ENCODE measurements at regions not wholly inside any gene's neighbourhood (a gene's known extent, or its start where the extent isn't known, plus 50 kb on each side); places are given as distances from the start of the nearest gene placed in this dataset.
"Not testable (repeated sequence)": the region's sequence is repeated elsewhere in the genome, so short reads cannot be mapped to it uniquely, and the experiment has no call there.

DNA sequence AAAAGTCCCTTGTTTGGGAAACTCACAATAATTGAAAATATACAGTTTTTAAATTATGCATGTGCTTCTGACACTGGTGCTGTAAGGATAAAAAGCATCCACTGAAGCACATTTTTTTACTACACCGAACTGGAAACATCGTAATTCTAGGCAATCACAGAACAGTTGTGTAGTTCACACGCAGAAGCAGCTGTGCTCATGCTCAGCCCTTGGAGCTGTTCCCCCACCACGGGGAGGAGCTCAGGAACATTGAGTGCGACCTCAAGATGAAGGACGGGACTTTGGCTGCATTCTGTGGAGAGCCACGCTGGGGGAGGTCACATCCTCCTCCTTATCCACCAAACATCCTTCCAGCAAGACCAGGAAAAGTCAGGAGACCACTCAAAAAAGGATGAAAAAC lies 466.3 kb upstream of the CDH4 start:
- DNase-seq: no peak

DNA sequence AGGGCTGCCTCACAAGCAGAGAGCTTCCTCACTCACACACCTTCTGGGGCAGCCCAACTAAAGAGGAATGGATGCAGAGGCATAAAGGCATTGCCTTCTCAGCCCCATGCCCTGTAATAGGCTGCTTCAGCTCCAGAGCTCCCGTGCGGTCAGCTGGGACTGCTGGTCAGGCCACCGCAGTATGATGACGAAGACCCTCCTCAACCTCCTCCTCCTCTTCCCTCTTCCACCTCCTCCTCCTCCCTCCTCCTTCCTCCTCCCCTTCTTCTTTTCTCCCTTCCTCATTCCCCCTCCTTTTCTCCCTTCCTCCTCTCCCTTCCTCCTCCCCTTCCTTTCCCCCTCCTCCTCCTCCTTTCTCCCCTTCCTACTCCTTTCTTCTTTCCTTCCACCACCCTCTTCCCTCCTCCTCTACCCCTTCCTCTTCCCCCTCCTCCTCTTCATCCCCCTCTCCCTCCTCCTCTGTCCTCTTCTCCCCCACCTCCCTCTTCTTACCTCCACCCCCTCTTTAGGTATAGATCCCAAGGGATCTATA lies 465.3 kb upstream of the CDH4 start:
- no peak for DNase-seq

DNA sequence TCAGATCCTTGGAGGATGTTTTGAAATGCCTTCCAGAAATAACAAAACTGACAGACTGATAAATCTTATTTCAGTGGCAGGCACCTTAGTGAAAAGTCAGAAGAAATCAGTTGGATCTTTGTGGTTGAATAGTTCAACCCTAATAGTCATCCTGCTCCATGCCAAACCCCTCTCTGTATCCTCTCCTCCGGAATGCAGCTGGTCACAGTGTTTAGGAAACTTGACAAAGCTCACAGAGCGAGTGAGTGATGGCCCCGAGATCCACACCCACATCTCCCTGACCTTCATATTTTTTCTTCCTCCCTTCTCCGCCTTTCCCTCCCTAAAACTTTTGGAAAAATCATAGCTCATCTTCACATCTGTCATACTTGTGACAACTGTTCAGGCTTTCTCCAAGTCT lies 464.8 kb upstream of the CDH4 start:
- no peak for DNase-seq

DNA sequence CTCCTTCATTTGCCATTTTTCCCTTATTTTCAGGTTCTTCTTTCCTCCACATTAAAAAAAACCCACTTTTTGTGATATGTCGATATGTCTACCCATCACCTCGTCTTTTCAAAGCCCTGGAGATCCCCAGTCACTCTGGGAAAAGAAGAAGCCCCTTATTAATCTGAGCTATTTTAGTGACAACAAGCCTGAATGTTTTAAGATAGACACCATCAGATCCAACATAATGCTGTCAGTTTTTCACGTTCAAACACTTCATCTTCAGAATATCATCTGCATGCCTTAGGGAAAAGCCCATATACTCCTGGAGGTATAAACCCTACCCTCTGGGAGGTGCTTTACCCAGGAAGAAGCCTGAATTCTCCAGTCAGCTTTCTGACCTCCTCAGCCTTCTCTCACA lies 464.0 kb upstream of the CDH4 start:
- DNase-seq: no peak

DNA sequence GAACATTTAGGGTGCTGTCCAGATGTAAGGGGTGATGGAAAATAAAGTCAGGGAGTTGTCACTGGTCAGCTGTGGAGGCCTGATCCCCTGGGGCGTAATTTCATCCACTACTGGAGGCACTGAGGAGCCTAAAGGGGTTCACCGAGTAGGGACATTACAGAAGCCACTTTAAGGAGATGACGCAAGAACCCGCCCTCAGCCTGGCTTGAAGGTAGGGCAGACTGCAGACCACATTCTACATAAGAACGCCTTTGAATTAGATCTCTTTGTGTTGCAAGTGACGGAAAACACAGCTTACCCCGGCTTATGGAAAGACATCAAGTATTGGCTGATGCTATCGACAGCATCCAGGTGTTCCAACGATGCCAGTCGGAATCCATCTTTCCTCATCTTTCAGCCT lies 462.7 kb upstream of the CDH4 start:
- DNase-seq: no peak

DNA sequence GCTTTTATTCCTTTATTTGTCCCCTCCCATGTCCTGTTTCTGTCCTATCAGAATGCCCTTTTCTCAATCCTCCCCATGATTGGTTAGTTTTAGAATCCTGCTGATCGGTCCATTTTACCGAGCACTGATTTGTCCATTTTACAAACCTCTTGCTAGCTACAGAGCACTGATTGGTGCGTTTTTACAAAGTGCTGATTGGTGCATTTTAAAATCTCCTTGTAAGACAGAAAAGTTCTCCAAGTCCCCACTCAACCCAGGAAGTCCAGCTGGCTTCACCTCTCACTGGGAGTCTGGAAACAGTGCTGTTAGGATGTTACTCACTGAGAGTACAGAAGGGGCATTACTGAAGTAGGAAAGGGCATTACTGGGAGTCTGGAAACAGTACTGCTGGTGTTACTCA lies 461.7 kb upstream of the CDH4 start:
- not testable (repeated sequence) for DNase-seq

DNA sequence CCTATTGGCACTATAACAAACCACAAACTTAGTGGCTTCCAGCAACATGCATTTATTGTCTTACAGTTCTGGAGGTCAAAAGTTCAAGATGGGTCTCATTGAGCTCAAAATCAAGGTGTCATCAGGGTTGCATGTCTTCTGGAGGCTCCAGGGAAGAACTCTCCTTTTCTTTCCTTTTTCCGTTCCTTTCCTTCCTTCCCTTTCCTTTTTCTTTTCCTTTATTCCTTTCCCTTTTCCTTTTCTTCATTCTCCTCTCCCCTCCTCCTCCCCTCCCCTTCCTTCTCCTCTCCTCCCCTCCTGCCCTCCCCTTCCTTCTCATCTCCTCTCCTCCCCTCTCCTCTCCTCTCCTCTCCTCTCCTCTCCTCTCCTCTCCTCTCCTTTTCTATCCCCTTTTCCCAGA lies 460.2 kb upstream of the CDH4 start:
- no peak for DNase-seq

DNA sequence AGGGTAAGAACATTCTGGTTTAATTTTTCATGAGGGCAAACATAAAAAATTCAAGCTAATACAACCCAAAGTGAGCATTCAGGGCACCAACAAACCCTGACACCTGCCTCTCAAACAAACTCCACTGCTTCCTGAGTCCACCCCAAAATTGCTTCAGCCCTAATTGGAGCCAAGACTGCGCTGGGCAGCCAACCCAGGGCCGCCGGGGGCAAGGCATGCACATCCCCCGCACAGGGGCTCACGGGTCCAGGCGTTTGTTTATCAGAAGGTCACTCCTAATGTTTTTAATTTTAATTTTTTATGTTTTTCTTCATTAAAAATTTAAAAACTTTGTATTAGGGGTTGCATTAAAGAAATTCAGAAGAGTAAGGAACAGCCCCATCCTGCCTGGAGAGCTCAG lies 459.1 kb upstream of the CDH4 start:
- no peak for DNase-seq

DNA sequence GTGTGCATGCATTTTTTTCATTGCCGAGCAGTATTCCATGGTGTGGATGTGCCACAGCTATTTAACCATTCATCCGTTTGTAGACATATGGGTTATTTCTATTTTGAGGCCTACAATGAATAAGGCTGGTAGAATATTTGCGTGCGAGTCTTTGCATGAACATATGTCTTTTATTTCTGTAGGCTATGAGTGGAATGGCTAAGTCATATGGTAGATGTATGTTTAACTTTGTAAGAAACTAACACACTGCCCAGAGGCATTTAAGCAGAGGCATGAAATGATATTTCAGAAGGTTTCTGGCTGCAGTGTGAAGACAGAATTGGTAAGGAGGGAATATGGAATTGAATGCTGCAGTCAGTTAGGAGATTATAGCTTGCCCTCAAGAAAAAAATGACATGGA lies 457.4 kb upstream of the CDH4 start:
- DNase-seq: no peak

DNA sequence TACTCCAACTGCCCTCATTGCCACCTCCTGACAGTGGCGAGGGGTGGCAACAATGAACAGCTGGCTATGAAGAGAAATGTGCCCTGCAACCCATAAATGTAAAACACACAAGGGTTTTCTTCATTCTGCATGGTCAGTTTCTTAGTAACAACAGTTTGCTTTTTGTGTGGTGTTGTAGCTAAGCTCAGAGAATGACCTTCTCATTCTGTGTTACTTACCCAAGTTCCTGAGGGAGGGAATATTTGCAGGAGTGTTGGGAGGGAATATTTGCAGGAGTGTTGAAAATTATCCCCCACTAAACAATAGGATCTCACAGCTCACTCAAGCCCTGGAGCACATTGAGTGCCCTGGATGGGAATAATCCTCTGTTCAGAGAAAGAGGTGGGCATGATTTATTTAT lies 456.4 kb upstream of the CDH4 start:
- no peak for DNase-seq

DNA sequence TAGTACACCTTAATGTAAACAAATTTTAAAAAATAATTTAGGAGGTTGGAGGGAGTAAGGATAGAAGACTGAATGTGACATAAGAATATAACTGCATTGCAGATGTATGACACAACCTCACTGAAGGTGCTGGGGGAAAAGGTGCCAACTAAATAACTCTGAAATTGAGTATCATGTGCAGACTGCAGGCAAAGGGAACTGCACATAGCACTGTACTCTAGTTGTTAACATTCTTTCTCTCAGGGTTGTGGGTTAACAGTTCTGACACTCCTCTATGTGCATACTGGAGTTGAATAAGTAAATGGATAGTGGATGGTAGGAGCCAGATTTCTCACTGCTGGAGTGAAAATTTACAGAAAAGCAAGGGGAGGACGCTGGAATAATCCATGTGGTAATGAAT lies 451.9 kb upstream of the CDH4 start:
- DNase-seq: no peak

DNA sequence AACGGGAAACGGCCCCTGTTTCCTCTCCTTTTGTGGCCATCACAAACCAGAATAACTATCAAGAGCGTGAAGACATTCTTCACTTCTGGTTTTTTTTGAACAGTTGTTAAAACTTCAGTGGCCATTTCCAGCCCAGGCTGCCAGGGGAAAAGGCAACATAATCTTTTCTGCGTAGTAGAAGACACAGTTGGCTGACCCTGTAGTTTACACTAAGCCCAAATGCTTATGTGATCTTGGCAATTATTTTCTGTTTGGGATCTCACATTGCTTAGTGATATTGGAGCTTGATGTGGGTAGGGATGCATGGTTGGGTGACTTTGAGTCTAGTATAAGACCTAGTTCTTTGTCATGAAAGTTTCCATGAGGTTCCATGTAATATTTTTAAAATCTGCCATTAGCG lies 449.4 kb upstream of the CDH4 start:
- DNase-seq: no peak

DNA sequence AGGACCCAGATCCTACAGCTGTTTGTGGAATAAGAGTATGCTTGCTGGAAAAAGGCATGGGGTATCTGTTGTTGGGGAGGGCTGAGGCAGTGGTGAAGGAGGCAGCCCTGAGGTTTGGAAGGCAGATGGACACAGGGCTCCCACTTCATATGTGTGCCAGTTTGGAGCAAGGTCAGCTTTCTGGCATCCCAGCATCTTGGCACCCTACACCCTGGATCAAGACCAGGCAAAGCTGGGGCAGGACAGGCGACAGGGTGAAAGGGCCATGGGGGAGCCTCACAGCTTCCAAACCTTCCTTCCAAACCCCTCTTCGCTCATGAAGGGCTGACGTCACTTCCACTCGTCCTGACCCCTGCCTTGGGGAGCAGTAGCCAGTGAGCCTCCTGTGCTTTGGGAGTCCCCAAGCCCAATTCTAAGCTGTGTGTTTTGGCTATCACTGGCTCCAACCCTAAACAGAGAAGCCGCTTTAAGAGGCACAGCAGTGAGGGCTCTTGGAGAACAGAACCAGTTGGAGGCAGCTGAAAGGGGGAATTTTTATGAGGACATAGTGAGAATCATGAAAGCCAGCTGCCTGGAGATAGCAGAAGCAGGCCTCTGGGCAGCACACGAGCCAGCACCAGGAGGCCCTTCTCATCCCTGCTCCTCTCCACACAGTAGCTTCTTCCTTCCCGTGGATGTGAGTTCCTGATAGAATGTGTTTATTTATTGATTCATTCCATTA lies 448.6 kb upstream of the CDH4 start:
- no peak for DNase-seq

DNA sequence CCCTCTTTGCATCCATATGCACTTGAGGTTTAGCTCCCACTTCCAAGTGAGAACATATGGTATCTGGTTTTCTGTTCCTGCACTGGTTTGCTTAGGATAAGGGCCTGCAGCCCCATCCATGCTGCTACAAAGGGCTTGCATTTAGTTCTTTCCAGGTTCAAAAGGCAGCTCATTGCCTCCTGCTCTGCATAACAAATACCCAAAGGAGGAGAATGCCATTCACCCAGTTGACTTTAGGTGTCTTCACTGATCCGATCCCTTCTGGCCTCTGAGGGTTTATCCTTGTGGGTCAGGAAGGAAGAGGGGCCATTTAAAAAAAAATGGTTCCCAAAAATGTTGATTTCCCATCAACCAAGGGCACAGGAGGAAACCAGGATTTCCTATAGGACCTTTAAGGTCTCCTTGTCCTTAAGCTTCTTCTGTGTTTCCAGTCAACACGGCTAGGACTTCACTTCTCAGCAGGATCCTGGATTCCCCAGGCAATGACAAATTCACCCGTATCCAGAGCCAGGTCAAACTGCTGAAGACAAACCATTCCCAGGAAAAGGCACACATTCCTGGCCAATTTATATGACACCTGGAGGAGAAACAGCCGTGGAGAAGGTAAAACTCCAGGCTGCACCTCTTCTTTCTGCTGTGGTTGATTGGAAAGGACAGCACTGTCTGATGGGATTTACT lies 447.7 kb upstream of the CDH4 start:
- DNase-seq: no peak

DNA sequence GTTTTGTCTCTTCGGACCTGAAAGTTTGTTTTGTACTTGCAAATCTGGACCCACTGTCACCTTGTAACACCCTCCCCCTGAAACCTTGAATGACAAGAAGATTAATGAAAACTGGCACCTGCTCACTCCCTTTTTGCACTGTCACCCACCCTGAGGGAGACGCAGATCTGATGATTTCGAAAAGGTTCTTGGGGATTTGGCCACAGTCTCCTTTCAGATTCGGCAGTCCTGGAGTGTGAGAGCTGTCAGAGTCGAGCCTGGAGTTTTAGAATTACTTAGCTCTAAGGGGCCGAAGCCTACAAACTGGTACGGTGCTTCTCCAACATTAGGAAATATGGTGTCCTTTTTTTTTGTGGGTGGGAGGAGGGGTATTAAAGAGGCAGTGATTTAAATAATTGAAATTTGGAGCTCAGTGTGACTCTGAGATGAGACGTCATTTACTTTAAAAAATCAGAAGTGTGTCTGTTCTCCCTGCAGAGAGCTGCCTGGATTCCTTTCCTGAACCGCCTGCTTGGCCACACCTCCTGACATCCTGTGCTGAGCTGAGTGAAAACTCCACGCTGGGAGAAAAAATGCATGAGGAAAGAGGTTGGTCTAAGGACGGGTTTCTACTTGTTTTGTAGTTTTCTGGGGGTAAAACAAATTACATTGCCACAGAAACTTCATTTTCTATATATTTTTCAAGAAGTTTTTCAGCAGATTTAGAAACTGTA lies 447.0 kb upstream of the CDH4 start:
- DNase-seq: no peak

DNA sequence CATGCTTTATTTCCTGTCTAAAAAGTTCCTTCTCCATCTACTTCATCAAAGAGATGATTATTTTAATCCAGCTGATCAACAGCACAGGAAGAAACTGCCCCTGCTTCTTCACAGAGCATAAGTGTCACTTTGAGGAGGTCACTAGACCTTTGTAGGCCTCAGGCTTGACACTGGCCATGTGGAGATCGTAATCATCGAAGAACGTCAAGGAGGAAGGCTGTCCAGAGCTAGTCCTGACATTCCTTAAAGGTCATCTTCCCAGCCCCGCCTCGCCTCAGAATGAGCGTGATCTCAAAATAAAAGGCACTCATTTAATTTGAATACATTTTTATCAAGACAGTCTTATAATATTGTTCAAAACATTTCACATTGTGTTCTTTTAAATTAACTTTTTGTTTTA lies 445.7 kb upstream of the CDH4 start:
- no peak for DNase-seq

DNA sequence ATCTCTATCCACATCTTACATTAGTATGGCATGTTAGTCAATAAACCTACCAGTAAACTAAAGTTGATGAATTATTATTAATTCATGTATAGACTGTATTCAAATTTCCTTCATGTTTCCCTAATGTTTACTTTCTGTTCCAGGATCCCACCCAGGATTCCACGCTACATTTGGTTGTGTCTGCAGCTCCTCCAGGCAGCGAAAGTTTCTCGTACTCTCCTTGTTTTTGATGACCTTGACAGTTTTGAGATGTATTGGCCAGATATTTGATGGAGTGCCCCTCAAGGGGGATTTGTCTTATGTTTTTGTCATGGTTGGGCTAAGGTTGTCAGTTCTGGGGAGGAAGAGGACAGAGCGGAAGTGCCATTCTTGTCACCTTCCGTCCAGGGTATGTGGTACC lies 445.2 kb upstream of the CDH4 start:
- no peak for DNase-seq

DNA sequence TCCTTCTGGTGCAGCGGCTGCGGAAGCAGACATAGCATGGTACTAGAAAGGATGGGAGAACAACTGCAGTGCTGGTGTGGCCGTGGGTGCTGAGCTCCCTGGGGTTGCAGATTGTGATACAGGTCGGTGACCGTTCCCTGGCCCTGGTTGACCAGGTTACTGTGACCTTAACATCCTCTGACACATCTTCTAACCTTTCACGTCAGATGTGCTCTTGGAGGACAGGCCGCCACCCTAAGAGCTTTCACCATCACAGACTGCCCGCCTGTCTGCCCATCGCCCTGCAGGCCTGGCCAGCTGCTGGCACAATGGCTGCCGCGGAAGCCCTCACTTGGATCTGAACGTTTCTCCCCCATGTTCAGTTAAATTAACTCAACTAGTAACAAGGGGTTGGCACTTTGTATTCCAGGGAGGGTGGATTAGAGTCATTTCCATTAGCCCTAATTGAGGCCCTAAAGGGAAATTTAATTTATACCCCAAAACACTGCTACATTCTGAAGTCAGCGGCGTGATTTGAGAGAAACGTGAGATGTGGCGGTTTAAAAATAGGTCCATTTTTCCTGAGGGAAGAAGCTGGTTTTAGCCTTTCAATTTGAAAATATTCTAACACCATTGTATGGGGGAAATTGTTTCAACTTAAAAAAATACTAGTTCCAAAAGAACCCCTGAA lies 443.9 kb upstream of the CDH4 start:
- DNase-seq: no peak

DNA sequence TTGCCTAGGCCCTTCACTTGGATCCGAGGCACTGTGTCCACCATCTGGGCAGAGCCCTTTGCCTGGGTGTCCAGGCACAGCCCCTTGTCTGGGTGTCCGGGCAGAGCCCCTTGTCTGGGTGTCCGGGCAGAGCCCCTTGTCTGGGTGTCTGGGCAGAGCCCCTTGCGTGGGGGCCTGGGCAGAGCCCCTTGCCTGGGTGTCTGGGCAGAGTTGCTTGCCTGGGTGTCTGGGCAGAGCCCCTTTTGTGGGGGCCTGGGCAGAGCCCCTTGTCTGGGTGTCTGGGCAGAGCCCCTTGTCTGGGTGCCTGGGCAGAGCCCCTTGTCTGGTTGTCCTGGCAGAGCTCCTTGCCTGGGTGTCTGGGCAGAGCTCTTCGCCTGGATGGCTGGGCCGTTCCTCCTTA lies 443.4 kb upstream of the CDH4 start:
- no peak for DNase-seq

DNA sequence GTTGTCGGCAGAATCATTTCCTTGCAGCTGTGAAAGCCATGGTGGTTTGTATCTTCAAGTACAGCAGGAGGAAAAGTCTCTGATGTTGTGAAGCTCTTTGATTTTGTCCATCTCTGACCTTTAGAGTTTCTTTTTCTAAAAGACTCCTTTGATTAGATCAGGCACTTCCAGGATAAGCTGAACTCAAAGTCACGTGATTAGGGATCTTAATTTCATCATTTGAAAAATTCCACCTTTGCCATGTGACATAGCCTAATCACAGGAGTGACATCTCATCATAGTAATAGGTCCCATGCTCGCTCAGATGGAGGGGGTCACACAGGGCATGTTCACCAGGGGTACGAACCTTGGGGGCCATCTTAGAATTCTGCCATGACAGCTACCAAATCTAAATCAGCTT lies 441.5 kb upstream of the CDH4 start:
- no peak for DNase-seq

DNA sequence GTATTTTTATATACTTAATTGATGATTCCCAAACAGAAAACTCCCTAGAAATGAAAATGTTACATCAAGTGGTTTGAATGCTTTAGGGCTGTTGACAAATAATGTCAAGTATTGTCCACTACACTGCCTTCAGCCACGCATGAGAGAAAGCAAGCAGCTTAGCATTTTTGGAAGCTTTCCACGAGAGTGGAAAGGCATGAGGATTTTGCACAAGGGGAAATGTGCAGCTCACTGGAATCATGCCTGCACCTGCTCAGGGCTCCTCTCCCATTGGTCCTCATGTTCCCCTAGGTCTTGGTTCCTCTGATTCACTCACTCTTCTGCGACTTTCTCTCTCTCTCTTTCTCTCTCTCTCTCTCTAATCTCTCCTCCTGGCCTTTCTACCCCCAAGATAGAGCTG lies 439.5 kb upstream of the CDH4 start:
- no peak for DNase-seq

DNA sequence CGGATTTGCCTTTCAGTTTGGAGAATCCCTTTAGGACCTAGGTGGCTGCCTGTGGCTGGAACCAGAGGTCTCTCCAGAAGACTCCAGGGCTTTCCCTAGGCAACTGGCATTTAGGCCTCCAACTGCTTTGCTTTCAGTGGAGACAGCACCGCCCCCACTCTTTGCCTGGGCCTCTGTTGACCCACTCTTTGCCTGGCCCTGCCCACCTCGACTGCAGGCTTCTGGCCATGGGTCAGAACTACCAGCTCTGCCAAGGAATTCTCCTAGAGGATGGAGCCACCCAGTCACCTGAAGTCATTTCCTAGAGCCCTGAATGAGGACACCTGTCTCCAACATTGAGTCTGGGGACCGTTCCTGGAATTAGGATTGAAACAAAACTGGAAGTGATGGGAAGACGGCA lies 439.0 kb upstream of the CDH4 start:
- no peak for DNase-seq

DNA sequence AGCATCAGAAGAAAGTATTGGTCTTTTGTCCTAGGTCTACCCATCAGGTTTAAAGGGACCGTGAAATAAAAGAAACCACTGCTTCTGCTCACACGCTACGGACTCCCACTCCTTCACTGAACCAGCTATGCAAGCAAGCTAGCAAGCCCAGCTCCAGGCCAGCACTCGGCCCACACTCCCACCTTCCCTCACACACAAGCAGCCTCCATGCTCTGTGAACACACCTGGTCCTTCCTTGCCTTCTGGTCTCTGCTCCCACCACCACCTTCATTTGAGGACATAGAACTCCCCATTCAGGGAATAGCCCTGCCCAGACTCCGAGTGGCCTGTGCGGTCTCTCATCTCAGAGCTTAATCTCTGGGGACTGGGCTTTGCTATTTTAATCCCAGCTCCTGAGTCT lies 436.4 kb upstream of the CDH4 start:
- no peak for DNase-seq

DNA sequence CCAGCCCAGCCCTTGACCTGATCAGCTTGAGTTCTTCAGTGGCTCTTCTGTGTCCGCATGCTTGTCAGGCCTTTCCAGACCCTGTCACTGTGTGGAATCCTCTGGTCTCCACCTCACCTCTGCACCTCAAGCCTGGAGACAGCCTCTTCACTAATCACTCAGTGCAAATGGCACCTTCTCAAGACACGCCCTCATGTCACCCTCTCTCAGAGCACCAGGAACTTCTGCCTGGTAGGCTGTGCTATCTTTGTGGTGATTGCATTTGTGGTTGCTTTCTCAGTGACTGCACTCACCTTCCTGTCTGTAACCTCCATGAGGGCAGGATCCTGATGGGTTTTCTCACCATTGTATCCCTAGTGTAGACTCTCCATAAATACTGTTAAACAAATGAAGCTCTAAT lies 435.2 kb upstream of the CDH4 start:
- DNase-seq: no peak
